ENCODE measurements at regions not wholly inside any gene's neighbourhood (a gene's known extent, or its start where the extent isn't known, plus 50 kb on each side); places are given as distances from the start of the nearest gene placed in this dataset.

DNA sequence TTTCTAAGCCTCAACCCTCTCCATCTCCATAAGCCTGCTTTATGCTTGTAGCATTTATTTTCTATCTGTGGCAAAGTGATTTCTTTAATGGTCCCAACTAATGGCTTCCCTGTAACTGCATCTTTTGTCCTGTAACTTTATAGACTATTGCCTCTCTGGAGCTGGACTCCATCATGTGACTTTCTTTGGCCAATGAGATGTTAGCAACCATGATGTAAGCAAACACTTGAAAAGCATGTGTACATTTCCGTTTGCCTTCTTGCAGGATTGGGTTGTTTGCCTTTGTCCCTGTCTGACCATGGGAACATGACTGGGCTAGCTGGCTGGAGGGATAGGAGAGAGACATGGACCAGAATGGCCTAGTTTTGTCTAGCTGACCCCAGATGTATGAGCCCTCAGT, 106.0 kb upstream of the LRIG1 start:
- Mint-ChIP-seq H3K27ac (no peak overlapping the region), H3K9me3 (no peaks in the 10 kb centered on the region), H3K36me3 (no peaks in the 10 kb centered on the region), H3K4me3 (no peak overlapping the region), H3K4me1 (no peaks in the 10 kb centered on the region)
- no peak for ATAC-seq
- no peak for DNase-seq (ENCODE audit: low spot score in 2 of 2)

DNA sequence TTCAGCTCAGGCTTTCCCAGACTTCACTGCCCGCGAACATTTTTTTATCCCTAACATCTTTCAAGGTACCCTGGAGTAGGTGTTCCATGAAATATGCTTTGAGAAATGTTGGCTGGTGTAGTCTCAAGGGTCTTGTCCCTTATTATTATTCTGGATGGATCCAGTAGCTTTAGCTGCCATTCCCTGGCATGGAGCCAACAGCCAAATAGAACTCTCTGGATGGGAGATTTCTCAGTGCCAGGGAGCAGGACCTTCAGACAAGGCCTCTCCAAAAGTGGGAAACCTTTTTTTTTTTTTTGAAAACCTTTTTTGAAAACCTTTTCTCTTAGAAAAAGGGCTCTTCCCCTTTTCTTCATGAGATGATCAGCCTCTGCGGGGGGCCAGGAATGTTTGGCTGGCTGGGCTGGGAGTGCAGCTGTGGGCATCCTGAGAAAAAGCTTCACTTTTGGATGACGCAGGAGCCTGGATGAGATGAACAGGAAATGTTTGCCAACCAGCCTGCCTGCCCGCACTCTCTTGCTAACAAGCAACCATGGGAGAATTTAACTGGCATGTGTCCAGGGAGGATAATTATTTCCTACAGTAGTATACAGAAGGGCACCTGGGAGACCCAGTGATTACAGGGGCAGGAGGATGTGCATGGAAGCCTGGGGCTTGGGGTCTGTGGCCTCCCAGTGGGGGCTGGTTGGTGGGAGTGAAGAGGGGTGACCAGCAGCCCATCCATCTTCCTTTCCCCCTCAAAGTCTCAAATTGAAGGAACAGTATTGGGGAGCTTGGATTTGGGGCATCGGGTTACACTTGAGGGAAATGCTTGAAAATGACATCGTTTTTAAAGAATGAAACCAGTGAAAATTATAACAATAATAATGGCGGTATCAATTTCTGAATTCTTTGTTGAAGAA, 109.1 kb upstream of the LRIG1 start:
- no peaks in the 10 kb centered on the region for H3K9me3 Mint-ChIP-seq
- DNase-seq (ENCODE audit: low spot score in 2 of 2) (no peak), ATAC-seq (no peak)
- H3K4me3 Mint-ChIP-seq, result no peak overlapping the region
- no peaks in the 10 kb centered on the region for H3K36me3 Mint-ChIP-seq
- no peak overlapping the region for H3K27ac Mint-ChIP-seq
- peaks cover 7% of the 10 kb centered on the region for H3K4me1 Mint-ChIP-seq

DNA sequence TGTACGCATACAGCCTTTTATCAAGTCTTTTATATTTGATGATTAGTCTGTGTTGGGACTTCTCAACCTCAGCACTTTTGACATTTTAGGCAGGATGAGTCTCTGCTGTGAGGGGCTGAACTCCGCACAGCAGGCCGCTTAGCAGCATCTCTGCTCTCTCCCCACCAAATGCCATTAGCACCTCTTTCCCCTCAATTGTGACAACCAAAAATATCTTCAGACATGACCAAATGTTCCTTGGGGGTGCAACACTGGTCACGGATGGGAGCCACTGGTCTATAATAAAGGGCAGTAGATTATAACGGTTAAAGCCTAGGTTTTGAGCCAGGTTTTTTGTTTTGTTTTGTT, 109.7 kb upstream of the LRIG1 start:
- DNase-seq (ENCODE audit: low spot score in 2 of 2), result no peak
- Mint-ChIP-seq H3K9me3 (no peaks in the 10 kb centered on the region), H3K36me3 (no peaks in the 10 kb centered on the region), H3K27ac (no peak overlapping the region), H3K4me1 (peaks cover 7% of the 10 kb centered on the region), H3K4me3 (no peak overlapping the region)
- ATAC-seq, result no peak

DNA sequence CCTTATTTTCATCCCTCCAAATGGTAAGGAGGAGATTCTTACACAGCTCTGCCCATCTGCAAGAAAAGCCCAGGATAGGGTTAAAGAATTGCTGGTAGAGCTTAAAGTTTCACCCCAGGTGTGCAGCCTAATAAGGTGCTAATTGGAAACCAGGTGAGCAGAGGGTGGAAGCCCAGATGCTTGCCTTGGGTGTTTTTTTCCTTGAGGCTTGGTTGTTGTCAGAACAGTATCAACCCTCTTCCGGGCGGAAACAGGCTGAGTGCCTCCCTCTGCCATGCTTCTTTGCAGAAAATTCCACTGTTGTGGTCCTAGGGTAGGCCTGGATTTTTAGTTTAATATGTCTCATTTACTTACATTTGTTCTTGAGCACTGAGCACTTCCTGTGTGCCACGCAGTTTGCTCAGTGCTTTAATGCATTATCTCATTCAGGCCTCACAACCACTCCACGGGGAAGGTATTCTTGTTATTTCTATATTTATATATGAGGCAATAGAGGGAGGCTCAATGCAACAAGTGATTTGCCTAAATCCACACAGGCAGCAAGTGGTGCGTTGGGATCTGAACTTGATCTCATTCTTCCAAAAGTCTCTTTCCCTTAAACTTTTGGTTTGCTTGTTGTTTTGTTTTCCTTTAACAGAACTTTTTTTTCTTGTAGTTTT, 115.0 kb upstream of the LRIG1 start:
- no peak for ATAC-seq

DNA sequence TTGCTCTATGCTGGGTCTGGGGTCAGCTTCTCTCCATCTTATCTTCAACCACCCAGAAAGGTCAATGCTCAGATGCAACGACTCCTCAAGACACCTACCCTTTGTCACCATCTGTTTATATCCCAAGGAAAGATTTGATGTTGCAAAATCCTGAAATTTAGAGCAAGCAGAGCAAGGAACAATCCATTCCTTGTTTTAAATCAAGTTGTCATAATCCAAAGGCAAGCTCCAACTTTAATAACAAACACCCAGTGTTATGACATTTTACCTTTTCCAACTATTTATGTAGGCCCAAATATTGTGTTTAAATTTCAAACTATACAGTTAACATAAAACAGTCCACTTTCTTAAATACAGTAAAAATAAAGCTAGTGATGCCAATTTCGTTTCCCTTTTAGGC, 116.5 kb upstream of the LRIG1 start:
- ATAC-seq (no peak), DNase-seq (ENCODE audit: low spot score in 2 of 2) (no peak)
- H3K4me3 Mint-ChIP-seq, result no peak overlapping the region
- peaks cover 7% of the 10 kb centered on the region for H3K4me1 Mint-ChIP-seq
- no peaks in the 10 kb centered on the region for H3K36me3 Mint-ChIP-seq
- H3K27ac Mint-ChIP-seq, result no peak overlapping the region
- no peaks in the 10 kb centered on the region for H3K9me3 Mint-ChIP-seq

More for the DNA sequence above, 115.0 kb upstream of the LRIG1 start:
- H3K4me3 Mint-ChIP-seq, result no peak overlapping the region
- DNase-seq (ENCODE audit: low spot score in 2 of 2), result no peak
- no peaks in the 10 kb centered on the region for H3K36me3 Mint-ChIP-seq
- H3K9me3 Mint-ChIP-seq, result no peaks in the 10 kb centered on the region
- H3K27ac Mint-ChIP-seq, result no peak overlapping the region
- H3K4me1 Mint-ChIP-seq, result peaks cover 7% of the 10 kb centered on the region

DNA sequence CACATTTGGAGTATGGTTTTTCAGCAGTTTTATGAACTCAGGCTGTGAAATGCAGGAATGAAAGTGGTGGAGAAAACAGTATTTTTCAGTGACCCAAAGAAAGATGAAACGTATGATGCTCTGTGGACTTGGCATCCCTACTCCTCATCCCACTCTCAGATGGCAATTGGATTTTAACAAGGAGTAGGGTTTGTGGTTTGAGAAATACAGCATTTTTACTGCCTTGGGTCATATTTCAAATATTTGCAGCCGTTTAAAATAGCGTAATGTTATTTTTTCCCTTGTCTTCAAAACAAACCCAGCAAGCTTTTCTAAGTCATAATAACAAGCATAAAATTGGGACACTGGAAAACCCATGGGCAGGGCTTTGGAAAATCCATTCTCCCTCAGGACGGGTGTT, 117.2 kb upstream of the LRIG1 start:
- no peak overlapping the region for H3K4me3 Mint-ChIP-seq
- no peak overlapping the region for H3K27ac Mint-ChIP-seq
- no peak for DNase-seq (ENCODE audit: low spot score in 2 of 2)
- peaks cover 2% of the 10 kb centered on the region for H3K4me1 Mint-ChIP-seq
- ATAC-seq, result no peak
- no peaks in the 10 kb centered on the region for H3K9me3 Mint-ChIP-seq
- no peaks in the 10 kb centered on the region for H3K36me3 Mint-ChIP-seq

DNA sequence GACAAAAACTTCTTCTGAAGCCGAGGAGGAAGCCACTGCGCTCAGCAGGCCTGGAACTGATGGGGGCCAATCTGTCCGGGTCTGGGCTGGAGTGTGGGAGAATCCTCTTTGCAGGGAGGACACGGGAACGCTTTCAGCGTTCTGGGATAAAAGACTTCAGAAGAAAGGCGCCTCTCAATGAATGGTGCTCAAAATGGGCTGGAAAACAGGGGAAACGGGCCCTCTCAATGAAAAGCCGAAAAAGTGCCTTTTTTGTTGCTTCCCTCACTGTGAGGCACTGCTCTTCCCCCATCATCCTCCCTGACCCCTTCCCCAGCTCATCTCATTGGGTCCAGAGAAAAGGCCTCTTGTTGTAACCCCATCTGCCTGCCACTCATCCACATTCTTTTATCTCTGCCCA, 119.5 kb upstream of the LRIG1 start:
- ATAC-seq (no peak), DNase-seq (ENCODE audit: low spot score in 2 of 2) (no peak)
- Mint-ChIP-seq H3K27ac (no peak overlapping the region), H3K4me3 (no peak overlapping the region), H3K9me3 (no peaks in the 10 kb centered on the region), H3K36me3 (no peaks in the 10 kb centered on the region), H3K4me1 (no peaks in the 10 kb centered on the region)

DNA sequence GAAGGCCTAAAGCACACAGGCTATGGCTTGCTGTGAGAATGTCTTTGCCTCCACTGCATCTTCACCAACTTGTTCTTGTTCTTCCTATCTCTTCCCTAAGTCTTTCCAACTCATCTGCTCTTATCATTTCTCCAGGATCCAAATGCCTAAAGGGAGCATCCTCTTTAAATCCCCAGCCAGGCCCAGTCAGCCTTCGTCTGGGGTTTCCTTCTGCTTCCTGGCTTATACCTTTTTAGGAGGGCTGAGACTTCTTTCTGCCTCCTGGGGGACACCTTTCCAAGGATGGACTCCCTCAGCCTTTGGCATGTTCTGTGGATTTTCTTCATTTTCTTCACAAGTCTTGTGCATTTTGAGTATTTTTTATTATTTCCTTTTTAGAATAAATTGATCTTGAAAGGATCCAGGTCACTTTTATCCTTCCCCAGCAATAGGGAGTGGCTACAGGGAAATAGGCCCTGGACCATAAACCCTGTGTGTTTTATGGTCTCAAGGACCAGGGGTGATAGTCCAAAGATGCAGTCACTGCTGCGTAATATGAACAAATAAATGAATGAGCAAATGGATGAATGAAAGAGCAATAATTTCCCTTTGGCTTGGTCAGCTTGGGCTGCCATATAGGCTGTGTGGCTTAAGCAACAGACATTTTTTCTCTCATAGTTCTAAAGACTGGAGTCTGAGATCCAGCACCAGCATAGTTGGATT, 122.1 kb upstream of the LRIG1 start:
- ATAC-seq (no peak), DNase-seq (ENCODE audit: low spot score in 2 of 2) (no peak)
- Mint-ChIP-seq H3K27ac (no peak overlapping the region), H3K4me3 (no peak overlapping the region), H3K9me3 (no peaks in the 10 kb centered on the region), H3K36me3 (no peaks in the 10 kb centered on the region), H3K4me1 (no peaks in the 10 kb centered on the region)

DNA sequence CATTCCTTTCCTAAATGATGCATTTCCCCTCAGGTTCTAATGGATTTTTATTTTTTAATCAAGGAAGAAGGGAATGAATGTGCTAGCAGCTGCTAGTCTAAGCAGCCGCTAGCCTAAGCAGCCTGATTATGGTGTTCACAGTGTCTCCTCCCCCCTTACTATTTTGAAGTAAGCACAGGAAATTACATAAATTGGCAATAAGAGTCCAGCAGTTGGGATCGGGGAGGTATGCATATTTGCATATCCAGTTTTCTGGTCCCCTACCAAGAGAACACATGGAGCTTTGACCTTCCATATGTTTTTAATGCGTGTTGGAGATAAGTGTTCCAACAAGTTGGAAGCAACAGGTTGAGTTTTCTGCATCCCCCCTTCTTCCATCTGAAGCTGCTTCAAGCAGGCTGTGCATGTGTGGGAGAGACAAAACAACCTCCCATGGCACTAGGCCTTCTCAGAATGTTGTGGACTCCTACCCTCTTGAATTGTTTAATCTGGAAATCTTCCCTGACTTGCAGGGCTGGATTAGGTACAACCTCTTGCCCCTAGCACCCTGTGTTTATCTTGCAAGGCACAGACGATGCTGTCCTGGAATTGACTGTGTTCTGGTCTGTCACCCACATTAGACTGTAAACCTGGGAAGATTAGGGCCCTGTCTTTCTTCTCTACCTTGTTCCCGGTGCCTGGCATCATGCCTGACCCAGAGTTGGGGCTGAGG, 124.8 kb upstream of the LRIG1 start:
- H3K36me3 Mint-ChIP-seq, result no peaks in the 10 kb centered on the region
- no peaks in the 10 kb centered on the region for H3K4me1 Mint-ChIP-seq
- no peak for DNase-seq (ENCODE audit: low spot score in 2 of 2)
- no peak for ATAC-seq
- no peaks in the 10 kb centered on the region for H3K9me3 Mint-ChIP-seq
- no peak overlapping the region for H3K27ac Mint-ChIP-seq
- H3K4me3 Mint-ChIP-seq, result no peak overlapping the region

DNA sequence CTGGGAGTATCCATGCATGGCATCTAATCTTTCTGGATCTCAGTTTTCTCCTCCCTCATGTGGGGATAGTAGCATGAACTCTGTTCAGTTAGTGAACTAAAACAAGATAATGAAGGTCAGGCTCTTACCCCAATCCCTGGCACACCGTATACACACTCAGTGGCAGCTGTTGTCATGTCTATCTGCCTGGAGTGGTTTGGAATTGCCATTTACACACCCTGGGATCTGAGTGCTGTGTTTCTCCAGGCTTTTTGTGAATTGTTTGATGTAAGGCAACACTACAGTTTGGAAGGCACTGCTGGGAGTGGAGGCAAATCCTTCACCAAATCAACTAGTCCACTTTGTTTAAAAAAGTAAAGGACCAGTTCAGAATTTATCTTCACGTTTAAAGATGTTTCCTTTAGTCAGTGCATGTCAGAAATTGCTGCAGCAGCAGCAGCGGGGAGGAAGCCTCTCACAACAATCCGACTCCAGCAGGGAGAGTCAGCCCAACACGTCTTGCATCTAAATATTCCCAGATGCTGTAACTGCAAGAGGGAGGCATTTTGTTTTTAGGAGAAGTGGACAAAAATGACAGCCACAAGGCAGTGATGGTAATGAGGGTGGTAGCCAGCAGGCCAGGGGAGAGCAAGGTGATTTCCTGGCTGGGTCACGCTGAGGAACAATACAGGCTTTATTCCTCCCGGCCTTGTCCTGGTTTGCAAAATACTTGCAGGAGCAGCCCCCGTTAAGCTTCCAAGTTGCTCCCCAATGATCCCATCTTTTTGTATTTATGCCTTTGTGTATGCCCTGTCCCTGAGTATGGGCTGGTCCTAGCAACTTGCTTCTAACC, 128.5 kb upstream of the LRIG1 start:
- no peaks in the 10 kb centered on the region for H3K4me1 Mint-ChIP-seq
- H3K9me3 Mint-ChIP-seq, result no peaks in the 10 kb centered on the region
- ATAC-seq (no peak), DNase-seq (ENCODE audit: low spot score in 2 of 2) (no peak)
- H3K4me3 Mint-ChIP-seq, result no peak overlapping the region
- H3K27ac Mint-ChIP-seq, result no peak overlapping the region
- H3K36me3 Mint-ChIP-seq, result no peaks in the 10 kb centered on the region

DNA sequence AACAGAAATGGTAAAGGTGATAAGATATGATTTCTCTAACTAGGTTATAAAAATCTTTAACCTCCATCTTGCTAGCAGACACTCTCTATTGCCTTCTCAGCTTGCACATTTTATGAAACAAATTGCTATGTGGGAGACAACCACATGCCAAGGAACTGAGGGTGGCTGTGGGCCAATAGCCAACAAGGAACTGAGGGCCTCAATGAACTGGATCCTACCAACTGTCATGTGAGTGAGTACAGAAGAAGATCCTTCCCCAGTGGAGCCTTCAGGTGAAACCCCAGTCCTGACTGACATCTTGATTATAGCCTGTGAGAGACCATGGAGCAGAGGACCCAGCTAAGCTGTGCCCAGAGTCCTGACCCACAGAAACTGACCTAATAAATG, 129.2 kb upstream of the LRIG1 start:
- H3K4me1 Mint-ChIP-seq, result no peaks in the 10 kb centered on the region
- H3K36me3 Mint-ChIP-seq, result no peaks in the 10 kb centered on the region
- ATAC-seq, result no peak
- H3K9me3 Mint-ChIP-seq, result no peaks in the 10 kb centered on the region
- no peak overlapping the region for H3K4me3 Mint-ChIP-seq
- DNase-seq (ENCODE audit: low spot score in 2 of 2), result no peak
- H3K27ac Mint-ChIP-seq, result no peak overlapping the region

DNA sequence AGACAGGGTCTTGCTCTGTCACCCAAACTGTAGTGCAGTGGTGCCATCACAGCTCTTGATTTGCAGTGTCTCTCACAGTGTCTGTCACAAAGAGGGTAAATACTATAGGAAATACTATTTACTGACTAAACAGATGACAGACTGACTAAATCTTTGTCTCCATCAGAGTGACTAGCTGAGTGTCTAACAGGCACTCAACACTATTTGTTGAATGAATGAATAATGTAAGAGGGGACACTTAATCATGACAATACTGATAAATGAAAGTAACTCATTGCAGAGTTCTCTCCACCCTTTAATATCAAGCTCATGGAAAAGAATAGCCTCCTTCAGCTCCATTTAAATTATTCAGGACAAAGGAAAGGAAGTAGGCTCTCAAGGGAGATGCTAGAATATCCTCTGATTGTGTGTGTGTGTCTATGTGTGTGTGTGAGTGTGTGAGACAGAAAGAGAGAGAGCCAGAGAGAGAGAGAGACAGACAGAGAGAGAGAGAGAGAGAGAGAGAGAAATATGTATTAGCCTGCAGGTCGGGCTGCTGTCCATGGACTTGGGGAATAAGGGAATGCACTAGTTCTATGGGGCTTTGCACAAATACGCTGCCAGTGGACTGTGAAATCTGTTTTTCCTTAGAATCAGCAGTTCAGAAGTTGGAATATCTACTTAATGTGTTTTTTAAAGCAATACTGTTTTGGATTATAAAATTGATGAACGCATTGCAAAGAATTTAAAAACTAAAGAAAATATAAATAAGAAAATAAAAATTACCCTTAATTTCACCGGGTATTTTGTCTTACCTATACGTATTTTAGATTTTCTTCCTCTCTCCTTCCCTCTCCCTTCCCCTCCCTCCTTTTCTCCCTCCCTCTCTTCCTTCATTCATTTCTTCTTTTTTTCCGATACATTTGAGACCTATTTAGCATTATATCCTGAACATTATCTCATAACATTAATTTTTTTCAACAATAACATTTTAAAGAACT, 132.9 kb upstream of the LRIG1 start:
- Mint-ChIP-seq H3K27ac (no peak overlapping the region), H3K9me3 (no peaks in the 10 kb centered on the region), H3K4me1 (no peaks in the 10 kb centered on the region), H3K4me3 (no peak overlapping the region), H3K36me3 (no peaks in the 10 kb centered on the region)
- DNase-seq (ENCODE audit: low spot score in 2 of 2), result no peak
- ATAC-seq, result no peak

DNA sequence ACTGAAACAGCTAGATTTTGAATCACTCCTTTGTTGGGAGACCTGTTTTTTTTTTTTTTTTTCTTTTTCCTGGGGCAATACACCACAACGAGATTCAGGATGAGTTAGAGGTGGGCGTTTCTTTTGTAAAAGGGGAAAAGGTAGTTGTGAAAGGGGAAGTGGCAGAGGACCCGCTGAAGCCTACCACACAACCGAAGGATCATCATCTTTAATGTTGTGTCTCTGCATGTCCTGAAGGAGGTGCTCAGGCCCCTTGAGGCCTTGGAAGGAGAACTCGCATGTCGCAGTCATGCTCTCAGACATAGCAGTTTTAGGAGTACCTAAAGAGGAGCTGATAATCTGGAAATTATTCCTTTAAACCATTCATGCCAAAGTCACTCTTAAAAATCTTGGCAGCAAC, 137.9 kb upstream of the LRIG1 start:
- H3K9me3 Mint-ChIP-seq, result no peaks in the 10 kb centered on the region
- H3K36me3 Mint-ChIP-seq, result no peaks in the 10 kb centered on the region
- H3K27ac Mint-ChIP-seq, result no peak overlapping the region
- no peak overlapping the region for H3K4me3 Mint-ChIP-seq
- no peak for ATAC-seq
- H3K4me1 Mint-ChIP-seq, result no peaks in the 10 kb centered on the region
- DNase-seq (ENCODE audit: low spot score in 2 of 2), result no peak

DNA sequence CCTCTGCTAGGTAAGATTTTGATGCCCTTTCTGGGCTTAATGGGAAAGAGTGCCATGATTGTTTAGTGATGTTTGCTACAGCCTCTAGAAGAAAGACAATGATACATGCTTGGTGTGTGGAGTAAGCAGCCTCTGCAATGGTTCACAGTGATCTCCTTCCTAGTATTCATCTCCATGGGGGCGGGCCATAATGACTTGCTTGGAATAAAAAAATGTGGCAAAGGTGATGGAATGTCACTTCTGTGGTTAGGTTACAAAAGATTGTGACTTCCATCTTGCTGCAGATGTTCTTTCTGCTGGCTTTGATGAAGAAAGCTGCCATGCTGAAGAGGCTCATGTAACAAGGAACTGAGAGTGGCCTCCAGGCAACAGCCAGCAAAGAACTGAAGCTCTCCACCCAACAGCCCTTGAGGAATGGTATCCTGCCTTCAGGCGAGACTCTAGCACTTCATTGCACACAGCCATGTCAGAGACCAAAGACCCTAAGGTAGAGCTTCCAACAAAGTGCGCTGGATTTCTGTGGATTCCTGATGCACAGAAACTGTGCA, 139.1 kb upstream of the LRIG1 start:
- no peak for ATAC-seq
- no peak for DNase-seq (ENCODE audit: low spot score in 2 of 2)
- Mint-ChIP-seq H3K36me3 (no peaks in the 10 kb centered on the region), H3K9me3 (peaks cover 1% of the 10 kb centered on the region), H3K27ac (no peak overlapping the region), H3K4me3 (no peak overlapping the region), H3K4me1 (no peaks in the 10 kb centered on the region)
